HL-60/S4 (cell line): ENCODE measurements at regions not wholly inside any gene's neighbourhood (a gene's known extent, or its start where the extent isn't known, plus 50 kb on each side); places are given as distances from the start of the nearest gene placed in this dataset.

ENCODE experiments used
- in situ Hi-C: fragments of 300-500 bp; cut with MboI; formaldehyde crosslinking; loops from 2 replicates; pipeline ENCODE4 v1.14.3; 2022; ENCODE audit warnings: low sequenced_read_pairs

GRCh38 chr9:73219985-73220626, 68.4 kb downstream of the ANXA1 start:
- in situ Hi-C loops = no loop called here

- in situ Hi-C loops = no loop called here
Observed at GRCh38 chr9:73223594-73223993, 71.9 kb downstream of the ANXA1 start.

DNA sequence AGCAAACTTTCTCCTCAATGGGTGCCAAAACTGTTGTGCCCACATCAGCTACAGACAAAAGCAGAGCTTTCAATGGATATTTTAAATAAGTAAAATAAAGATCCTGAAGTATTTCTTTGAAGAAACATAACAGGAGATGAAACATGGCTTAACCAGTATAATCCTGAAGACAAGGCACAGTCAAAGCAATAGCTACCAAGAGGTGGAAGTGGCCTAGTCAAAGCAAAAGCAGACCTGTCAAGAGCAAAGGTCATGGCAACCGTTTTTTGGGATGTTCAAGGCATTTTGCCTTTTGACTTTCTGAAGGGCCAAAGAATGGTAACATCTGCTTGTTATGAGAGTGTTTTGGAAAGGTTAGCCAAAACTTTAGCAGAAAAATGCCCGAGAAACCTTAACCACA, 77.9 kb downstream of the ANXA1 start:
- in situ Hi-C loops = no loop called here

DNA sequence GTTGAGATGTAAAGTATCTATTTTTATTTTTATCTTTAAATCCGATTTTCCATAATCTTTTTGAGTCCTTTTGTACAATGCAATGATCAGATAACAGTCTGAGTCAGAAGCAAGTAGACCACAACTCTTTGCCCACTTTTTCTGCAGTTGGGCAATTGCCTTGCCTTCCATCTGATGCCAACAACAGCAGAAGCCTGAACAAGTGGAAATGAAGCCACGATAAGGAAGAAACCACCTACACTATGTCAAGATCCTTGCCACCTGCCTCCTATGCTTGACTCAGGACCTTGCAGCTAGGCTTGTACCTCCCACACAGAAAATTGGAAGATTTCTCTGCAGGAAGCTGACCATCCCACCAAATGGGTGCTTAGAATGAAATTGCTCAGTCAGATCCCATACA, 78.6 kb downstream of the ANXA1 start:
- in situ Hi-C loops = no loop called here

- in situ Hi-C loops = no loop called here
Observed at GRCh38 chr9:73231203-73231602, 79.5 kb downstream of the ANXA1 start.

GRCh38 chr9:73233359-73234007, 81.8 kb downstream of the ANXA1 start:
- in situ Hi-C loops = no loop called here

DNA sequence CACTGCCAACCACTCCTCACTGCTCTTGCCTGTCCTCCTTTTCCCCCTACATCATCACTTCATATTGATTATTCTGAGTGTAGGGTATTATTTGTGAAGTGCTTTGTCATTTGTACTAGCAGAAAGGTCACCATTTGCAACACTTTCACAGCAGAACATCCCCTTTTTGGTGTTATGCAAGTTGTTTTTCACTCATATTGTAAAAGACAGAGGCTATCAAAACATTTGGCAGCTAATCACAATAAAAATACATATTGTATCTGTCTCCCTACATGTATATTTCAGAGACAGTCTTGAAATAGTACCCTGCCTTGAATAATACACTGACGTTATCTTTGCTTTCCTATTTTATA, 82.3 kb downstream of the ANXA1 start:
- in situ Hi-C loops = no loop called here

DNA sequence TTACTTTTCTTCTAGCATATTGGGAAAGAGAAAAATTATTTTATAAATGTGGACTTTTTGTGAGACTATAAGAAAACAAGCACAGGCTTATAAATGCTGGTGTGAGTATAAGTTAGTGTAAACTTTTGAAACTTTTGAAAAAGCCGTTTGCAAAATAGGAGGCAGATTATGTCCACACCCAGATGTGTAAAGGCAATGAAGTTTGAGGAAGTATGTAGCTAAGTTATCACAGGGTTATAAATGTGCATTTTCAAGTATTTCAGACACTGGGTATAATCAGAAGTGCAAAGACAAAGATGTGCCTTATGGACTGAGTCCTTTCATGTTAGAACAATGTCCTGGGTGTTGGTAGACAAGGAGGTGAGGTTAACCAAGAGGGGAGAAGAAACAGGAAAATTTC, 85.5 kb downstream of the ANXA1 start:
- in situ Hi-C loops = no loop called here

GRCh38 chr9:73239570-73240265, 88.1 kb downstream of the ANXA1 start:
- in situ Hi-C loops = no loop called here

DNA sequence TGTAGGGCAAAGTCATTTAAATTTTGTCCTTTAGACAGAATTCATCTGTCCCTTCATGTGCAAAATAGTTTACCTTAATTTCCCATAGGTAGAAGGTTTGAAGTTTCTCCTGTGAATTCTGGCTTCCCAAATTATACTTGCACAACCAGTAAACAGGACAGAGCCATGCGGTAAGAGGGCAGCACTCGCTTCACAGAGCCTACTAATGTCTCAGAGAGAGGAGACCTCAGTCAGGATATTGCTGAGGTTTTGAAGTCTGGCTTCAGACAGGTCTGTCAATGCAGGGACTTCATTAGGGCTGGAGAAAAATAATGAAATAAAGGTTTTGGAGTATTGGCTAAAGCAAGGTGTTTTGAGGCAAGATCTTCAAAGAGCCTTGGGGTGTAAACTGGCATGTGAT, 91.4 kb downstream of the ANXA1 start:
- in situ Hi-C loops = no loop called here

- in situ Hi-C loops = no loop called here
Observed at GRCh38 chr9:73259086-73259696, 107.5 kb downstream of the ANXA1 start.

GRCh38 chr9:73260506-73260905, 108.8 kb downstream of the ANXA1 start:
- in situ Hi-C loops = no loop called here

DNA sequence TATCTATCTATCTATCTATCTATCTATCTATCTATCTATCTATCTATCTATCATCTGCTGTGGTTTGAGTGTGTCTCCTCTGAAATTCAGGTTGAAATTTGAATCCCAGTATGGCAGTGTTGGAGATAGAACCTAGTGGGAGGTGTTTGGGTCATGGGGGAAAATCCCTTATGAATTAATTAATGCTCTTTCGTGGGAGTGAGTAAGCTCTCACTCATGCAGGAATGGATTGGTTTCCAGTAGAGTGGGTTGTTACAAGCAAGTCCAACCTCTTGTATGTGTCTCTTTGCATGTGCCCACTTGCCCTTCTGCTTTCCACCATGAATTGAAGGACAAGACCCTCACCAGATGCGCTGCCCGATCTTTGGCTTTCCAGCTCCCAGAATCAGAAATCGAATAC, 113.0 kb downstream of the ANXA1 start:
- in situ Hi-C loops = no loop called here

DNA sequence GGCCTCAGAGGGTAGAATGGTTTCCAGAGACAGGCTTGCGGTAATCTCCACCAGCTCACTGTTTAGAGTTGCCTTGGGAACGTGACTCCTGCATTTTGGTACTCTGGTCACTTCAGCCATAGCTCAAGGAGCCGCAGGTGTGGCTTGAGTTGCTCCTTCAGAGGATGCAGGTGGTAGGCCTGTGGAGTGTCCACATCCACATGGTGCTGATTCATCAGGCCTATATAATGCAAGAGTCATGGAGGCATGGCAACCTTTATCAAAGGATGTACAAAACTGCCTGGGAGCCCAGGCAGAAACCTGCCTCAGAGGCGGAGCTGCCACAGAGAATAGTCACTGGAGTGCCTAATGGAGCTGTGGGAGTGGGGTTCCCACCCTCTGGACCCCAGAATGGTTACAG, 114.2 kb downstream of the ANXA1 start:
- in situ Hi-C loops = no loop called here

DNA sequence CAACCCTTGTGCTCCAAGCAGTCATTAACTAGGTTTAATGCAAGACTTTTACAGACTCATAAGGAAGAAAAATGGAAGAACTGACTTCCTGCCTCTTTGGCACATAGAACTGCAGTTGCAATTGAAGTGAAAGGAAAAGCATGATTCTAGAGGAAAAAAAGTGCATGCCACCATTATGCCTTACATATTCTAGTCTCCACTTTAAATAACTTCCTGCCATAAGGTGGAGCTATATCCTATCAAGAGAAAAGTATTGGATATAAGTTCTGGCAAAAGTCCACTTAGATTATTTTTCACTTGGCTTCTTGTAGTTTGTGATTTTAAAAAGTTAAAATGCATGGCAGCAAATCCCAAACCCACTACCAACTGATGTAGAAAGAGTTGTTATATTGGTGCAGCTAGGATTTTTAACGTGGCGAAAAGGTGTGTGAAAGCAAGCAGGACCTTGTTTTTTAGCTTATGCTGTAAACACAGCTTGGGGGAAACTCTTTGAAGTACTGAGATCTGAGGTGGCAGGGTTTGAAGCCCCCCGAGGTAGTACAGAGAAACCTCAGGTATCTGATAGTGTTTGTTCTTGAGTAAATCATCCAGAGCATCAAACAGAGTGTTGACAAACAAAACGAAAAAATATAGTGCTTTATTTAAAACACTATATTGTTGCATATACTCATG, 117.9 kb downstream of the ANXA1 start:
- in situ Hi-C loops = no loop called here

DNA sequence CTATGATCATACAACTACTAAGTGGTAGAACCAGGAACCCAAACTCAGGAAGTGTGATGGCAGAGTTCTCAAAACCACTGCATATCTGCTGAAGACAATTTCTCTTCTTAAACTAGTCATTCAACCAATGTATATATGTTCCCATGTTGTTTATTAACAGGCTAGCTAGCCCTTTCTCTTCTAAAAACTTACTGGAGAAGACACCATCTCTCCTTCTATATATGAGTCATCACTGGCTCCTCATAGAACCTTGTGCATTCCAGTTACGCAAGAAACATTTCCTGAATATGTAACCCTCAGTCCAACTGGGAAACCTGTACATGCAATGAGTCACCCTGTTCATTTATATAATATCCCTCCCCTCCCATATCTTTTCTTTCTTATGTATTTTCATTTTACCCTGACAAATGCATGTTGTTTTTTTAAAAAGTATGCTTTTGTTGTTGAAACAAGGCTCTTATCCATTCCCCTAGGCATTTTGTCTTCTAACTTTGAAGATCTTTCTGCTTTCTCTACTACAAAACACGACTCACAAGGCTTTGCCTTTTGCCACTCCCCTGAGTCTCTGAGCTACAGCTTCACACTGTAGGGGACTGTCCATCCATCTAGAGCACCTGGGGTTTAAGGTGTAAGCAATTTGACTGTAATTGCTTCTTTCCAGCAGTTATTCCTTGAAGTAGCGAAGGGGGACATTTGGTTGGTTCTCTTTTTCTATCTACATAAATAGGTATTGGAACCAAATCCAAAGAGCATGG, 119.5 kb downstream of the ANXA1 start:
- in situ Hi-C loops = no loop called here

- in situ Hi-C loops = no loop called here
Observed at GRCh38 chr9:73280113-73280512, 128.4 kb downstream of the ANXA1 start.

GRCh38 chr9:73284377-73284776, 132.7 kb downstream of the ANXA1 start:
- in situ Hi-C loops = no loop called here

GRCh38 chr9:73294336-73294735, 142.7 kb downstream of the ANXA1 start:
- in situ Hi-C loops = no loop called here

GRCh38 chr9:73325983-73326382, 174.3 kb downstream of the ANXA1 start:
- in situ Hi-C loops = no loop called here

DNA sequence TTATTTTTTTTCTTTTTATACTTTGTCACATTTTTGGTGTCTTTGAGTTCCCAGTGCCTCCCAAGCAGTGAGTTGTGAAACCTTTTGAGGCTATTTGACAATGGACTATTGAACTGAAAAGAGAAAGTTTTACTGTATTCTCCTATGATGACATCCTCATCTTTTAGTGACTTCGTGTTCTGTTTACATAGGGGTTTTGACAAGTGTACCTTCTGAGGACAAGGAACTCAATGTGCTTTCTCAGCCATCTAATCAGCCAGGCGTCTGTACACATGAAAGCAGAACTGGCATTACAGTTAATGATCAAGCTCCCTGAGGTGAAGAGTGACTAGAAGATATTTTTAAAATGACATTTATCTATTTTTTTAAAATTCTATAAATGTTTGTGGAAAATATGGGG, 175.5 kb downstream of the ANXA1 start:
- in situ Hi-C loops = no loop called here
